ENCODE measurements at regions not wholly inside any gene's neighbourhood (a gene's known extent, or its start where the extent isn't known, plus 50 kb on each side); places are given as distances from the start of the nearest gene placed in this dataset.

GRCh38 chr5:173786286-173787187 lies 101.6 kb upstream of the CPEB4 start:
- TF ChIP-seq EZH2 (conservative IDR thresholded peaks at IDR 0.05; ENCODE audit: low read depth, low read length) (no peak), UBTF (CRISPR knock-in tag; IDR thresholded peaks at IDR 0.05) (no peak), CTCF (CRISPR knock-in tag; IDR thresholded peaks at IDR 0.05) (no peak), ZSCAN21 (CRISPR knock-in tag; IDR thresholded peaks at IDR 0.05; ENCODE audit: borderline replicate concordance) (no peak), ZNF883 (CRISPR knock-in tag; IDR thresholded peaks at IDR 0.05; ENCODE audit: not compliant biosample characterization) (no peak), ZBTB49 (CRISPR knock-in tag; IDR thresholded peaks at IDR 0.05; ENCODE audit: borderline replicate concordance) (no peak), ZNF839 (CRISPR knock-in tag; IDR thresholded peaks at IDR 0.05; ENCODE audit: borderline replicate concordance) (no peak)

Measured in HepG2 (cell line).